ENCODE measurements at regions not wholly inside any gene's neighbourhood (a gene's known extent, or its start where the extent isn't known, plus 50 kb on each side); places are given as distances from the start of the nearest gene placed in this dataset.
A peak's percentile ranks its signal among the peaks of the same experiment; 100 is the strongest.

DNA sequence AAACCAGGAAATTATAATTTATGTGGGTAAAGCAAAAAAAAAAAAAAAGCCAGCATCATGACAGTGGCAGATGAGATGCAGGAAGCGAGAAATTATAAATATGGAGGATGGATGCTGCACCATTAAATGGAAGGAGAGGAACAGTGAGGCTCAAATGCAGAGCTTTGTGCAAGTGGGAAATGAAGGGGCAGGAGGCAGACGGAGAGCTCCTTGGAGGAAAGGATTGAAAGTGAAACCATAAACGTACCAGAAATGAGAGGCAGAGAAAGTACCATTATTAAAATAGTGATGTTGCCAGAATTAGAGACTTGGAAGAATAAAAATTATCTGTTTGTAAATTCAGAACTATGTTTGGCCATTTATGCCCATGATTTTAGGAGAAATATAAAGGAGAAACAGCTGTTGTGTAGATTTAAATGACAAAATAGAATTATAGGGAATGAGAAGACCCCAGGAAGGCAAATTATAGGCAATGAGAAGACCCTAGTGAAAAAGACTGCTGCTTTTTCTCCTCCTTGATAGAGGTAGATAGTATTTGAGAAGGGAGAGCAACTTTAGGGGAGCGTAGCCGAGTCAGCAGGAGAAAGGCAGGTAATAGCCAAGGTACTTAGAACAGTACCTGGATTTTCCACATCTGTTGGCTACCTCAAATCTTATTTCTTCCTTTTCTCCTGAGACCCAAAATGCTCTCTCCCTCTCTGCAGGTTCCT is 341.0 kb upstream of the CD180 start:
- H3K4me3 ChIP-seq = peak overlapping the region in 1 of 4 donors; percentile 23
- in situ Hi-C loops (cut with MboI; ENCODE audit: low pct_ligation_motif_present in 1 of 4, low pct_unique_long_range_greater_than_20kb in 1 of 4, low sequenced_read_pairs in 3 of 4) (no loop called here), intact Hi-C loops (cut with DNase I; ENCODE audit: low total_unique reads) (no loop called here)
- WGBS, 2 donors (ENCODE audit: low coverage in 1 of 2) = 66 to 74% methylated on average over 5 of the region's 5 CpGs
- peak overlapping the region; percentile 63 to 84 (median 70) for H3K27ac ChIP-seq
- no peak for TF ChIP-seq POLR2A (IDR thresholded peaks at IDR 0.05)
- TF ChIP-seq, protein P1, sequence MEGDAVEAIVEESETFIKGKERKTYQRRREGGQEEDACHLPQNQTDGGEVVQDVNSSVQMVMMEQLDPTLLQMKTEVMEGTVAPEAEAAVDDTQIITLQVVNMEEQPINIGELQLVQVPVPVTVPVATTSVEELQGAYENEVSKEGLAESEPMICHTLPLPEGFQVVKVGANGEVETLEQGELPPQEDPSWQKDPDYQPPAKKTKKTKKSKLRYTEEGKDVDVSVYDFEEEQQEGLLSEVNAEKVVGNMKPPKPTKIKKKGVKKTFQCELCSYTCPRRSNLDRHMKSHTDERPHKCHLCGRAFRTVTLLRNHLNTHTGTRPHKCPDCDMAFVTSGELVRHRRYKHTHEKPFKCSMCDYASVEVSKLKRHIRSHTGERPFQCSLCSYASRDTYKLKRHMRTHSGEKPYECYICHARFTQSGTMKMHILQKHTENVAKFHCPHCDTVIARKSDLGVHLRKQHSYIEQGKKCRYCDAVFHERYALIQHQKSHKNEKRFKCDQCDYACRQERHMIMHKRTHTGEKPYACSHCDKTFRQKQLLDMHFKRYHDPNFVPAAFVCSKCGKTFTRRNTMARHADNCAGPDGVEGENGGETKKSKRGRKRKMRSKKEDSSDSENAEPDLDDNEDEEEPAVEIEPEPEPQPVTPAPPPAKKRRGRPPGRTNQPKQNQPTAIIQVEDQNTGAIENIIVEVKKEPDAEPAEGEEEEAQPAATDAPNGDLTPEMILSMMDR (IDR thresholded peaks at IDR 0.05) = no peak
- no peak for TF ChIP-seq POLR2AphosphoS5 (IDR thresholded peaks at IDR 0.05)
- TF ChIP-seq EP300 (IDR thresholded peaks at IDR 0.05; ENCODE audit: low read depth) = no peak
- H3K4me1 ChIP-seq = peaks cover 0 to 21% (median 5%) of the 10 kb centered on the region in 4 donors
- H3K9me3 ChIP-seq = no peaks in the 10 kb centered on the region
- no peak for DNase-seq
- no peaks in the 10 kb centered on the region for H3K27me3 ChIP-seq
- no peaks in the 10 kb centered on the region for H3K36me3 ChIP-seq

DNA sequence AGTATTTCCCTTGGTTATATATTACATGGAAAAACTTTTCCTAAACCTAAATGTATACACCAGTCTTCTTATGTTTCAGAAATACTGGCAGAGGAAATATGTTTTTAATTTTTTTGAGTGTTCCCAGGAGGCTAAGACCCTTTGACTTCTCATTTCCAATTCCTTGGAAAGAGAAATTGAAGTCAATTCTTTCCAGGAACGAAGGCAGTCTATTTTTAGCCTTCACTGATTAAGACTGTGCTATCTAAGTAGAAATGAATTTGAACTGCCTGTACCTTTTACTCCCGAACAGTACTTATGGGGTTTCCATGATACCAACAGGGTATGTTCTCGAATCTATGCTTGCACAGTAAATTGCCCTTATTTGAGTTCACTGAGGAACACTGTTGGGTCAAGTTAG is 340.3 kb upstream of the CD180 start:
- Histone ChIP-seq H3K27me3 (no peaks in the 10 kb centered on the region), H3K36me3 (no peaks in the 10 kb centered on the region), H3K9me3 (no peaks in the 10 kb centered on the region), H3K4me3 (no peak overlapping the region), H3K4me1 (peaks cover 0 to 28% (median 5%) of the 10 kb centered on the region in 4 donors), H3K27ac (peak overlapping the region; percentile 63 to 84 (median 70))
- 45 to 54% methylated on average over 3 of the region's 3 CpGs for WGBS, 2 donors (ENCODE audit: low coverage in 1 of 2)
- intact Hi-C loops (cut with DNase I; ENCODE audit: low total_unique reads) = no loop called here
- in situ Hi-C loops (cut with MboI; ENCODE audit: low pct_ligation_motif_present in 1 of 4, low pct_unique_long_range_greater_than_20kb in 1 of 4, low sequenced_read_pairs in 3 of 4) = no loop called here
- TF ChIP-seq POLR2A (IDR thresholded peaks at IDR 0.05) (no peak), EP300 (IDR thresholded peaks at IDR 0.05; ENCODE audit: low read depth) (no peak), POLR2AphosphoS5 (IDR thresholded peaks at IDR 0.05) (no peak)
- TF ChIP-seq, protein P1 (IDR thresholded peaks at IDR 0.05) = no peak
- DNase-seq = no peak

DNA sequence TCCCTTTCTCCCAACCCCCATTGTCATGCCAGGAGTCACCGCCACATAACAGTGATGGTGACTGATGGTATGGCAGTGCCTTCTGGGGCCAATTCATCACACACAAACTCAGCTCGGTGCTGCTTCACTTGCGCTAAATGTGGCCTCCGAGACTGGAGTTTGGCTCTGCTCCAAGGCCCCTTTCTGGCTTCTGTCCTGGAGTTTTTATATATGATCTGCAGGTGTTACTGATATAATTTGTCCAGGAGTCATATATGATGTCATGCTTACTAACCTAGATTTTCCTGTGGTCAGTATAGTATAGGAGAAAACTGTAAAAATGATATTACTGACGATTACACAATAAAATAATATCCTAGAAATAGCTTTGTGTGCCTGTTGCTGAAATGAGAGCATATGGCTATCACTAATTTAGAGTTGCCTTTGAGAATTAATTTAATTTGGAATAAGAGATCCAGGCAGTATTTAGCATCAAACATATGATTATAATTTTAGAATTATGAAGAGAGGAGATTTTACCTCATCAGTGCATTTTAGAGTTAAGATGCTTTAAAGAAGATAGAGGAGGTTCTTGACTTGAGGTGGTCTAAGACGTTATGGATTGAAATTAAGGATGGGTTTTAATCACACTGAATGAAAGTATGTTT is 334.1 kb upstream of the CD180 start:
- Histone ChIP-seq H3K36me3 (no peaks in the 10 kb centered on the region), H3K27me3 (no peaks in the 10 kb centered on the region), H3K9me3 (no peaks in the 10 kb centered on the region), H3K4me1 (peaks cover 0 to 8% (median 0%) of the 10 kb centered on the region in 4 donors), H3K27ac (no peak overlapping the region), H3K4me3 (no peak overlapping the region)
- DNase-seq = no peak
- 67 to 78% methylated on average over 2 to 6 of the region's 6 CpGs for WGBS, 2 donors (ENCODE audit: low coverage in 1 of 2)
- in situ Hi-C loops (cut with MboI; ENCODE audit: low pct_ligation_motif_present in 1 of 4, low pct_unique_long_range_greater_than_20kb in 1 of 4, low sequenced_read_pairs in 3 of 4) = no loop called here
- intact Hi-C loops (cut with DNase I; ENCODE audit: low total_unique reads) = no loop called here
- TF ChIP-seq, protein P1 (IDR thresholded peaks at IDR 0.05) = no peak
- TF ChIP-seq POLR2AphosphoS5 (IDR thresholded peaks at IDR 0.05) (no peak), EP300 (IDR thresholded peaks at IDR 0.05; ENCODE audit: low read depth) (no peak), POLR2A (IDR thresholded peaks at IDR 0.05) (no peak)

DNA sequence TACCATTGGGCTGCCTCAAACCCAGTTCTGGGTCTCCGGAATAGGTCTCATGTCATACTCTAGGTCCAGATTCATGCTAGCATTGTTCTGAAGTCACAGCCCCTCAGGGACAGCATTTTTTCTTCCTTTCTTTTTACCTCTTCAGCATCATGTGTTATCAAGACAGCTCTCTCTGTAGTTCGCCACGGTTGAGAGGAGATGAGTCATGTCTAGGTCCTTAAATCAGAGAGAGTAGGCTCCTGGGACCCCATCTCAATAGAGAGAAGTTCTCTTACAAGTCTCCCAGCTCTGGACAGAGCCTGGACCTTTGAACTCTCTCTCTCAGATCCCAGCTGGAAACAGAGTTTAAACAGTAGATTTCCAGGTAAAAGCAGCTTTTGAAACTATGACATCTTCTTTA is 332.4 kb upstream of the CD180 start:
- no peak for DNase-seq
- in situ Hi-C loops (cut with MboI; ENCODE audit: low pct_ligation_motif_present in 1 of 4, low pct_unique_long_range_greater_than_20kb in 1 of 4, low sequenced_read_pairs in 3 of 4) (no loop called here), intact Hi-C loops (cut with DNase I; ENCODE audit: low total_unique reads) (no loop called here)
- no peaks in the 10 kb centered on the region for H3K27me3 ChIP-seq
- WGBS, 2 donors (ENCODE audit: low coverage in 1 of 2) = 65 to 93% methylated on average over 3 of the region's 3 CpGs
- no peaks in the 10 kb centered on the region for H3K36me3 ChIP-seq
- TF ChIP-seq POLR2AphosphoS5 (IDR thresholded peaks at IDR 0.05) (no peak), POLR2A (IDR thresholded peaks at IDR 0.05) (no peak), EP300 (IDR thresholded peaks at IDR 0.05; ENCODE audit: low read depth) (no peak)
- TF ChIP-seq, protein P1 (IDR thresholded peaks at IDR 0.05) = no peak
- no peak overlapping the region for H3K4me3 ChIP-seq
- H3K27ac ChIP-seq = no peak overlapping the region
- H3K4me1 ChIP-seq = peaks cover 0 to 8% (median 0%) of the 10 kb centered on the region in 4 donors
- H3K9me3 ChIP-seq = no peaks in the 10 kb centered on the region
